ENCODE measurements at regions not wholly inside any gene's neighbourhood (a gene's known extent, or its start where the extent isn't known, plus 50 kb on each side); places are given as distances from the start of the nearest gene placed in this dataset.

DNA sequence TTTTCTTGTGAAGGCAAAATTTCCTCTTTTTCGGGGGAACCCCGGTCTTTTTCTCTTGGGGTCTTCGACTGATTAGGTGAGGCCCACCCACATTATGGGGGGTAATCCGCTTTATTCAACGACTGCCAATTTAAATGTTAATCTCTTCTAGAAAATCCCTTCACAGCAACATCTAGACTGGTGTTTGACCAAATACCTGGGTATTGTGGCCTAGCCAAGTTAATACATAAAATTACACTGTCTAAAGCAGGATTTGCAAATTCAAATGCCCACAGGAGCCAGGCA lies 170.0 kb upstream of the FOXN3 start:
- no peak for TF ChIP-seq POLR2A (IDR thresholded peaks at IDR 0.05; ENCODE audit: low read depth)
- TF ChIP-seq, protein P1, sequence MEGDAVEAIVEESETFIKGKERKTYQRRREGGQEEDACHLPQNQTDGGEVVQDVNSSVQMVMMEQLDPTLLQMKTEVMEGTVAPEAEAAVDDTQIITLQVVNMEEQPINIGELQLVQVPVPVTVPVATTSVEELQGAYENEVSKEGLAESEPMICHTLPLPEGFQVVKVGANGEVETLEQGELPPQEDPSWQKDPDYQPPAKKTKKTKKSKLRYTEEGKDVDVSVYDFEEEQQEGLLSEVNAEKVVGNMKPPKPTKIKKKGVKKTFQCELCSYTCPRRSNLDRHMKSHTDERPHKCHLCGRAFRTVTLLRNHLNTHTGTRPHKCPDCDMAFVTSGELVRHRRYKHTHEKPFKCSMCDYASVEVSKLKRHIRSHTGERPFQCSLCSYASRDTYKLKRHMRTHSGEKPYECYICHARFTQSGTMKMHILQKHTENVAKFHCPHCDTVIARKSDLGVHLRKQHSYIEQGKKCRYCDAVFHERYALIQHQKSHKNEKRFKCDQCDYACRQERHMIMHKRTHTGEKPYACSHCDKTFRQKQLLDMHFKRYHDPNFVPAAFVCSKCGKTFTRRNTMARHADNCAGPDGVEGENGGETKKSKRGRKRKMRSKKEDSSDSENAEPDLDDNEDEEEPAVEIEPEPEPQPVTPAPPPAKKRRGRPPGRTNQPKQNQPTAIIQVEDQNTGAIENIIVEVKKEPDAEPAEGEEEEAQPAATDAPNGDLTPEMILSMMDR (IDR thresholded peaks at IDR 0.05), result no peak
- TF ChIP-seq EP300 (IDR thresholded peaks at IDR 0.05), result no peak
- TF ChIP-seq POLR2AphosphoS5 (IDR thresholded peaks at IDR 0.05), result no peak

All from esophagus muscularis mucosa (tissue), 4 donors.